ENCODE measurements at regions not wholly inside any gene's neighbourhood (a gene's known extent, or its start where the extent isn't known, plus 50 kb on each side); places are given as distances from the start of the nearest gene placed in this dataset.

GRCh38 chr18:56298935-56299334, 339.5 kb downstream of the TXNL1 start:
- TF ChIP-seq GATA2 (IDR thresholded peaks at IDR 0.05; ENCODE audit: low read depth, low read length): no peak
- no peak for TF ChIP-seq GATA3 (IDR thresholded peaks at IDR 0.05; ENCODE audit: low read depth, low read length)

All from SH-SY5Y (cell line).